ENCODE measurements at regions not wholly inside any gene's neighbourhood (a gene's known extent, or its start where the extent isn't known, plus 50 kb on each side); places are given as distances from the start of the nearest gene placed in this dataset.

DNA sequence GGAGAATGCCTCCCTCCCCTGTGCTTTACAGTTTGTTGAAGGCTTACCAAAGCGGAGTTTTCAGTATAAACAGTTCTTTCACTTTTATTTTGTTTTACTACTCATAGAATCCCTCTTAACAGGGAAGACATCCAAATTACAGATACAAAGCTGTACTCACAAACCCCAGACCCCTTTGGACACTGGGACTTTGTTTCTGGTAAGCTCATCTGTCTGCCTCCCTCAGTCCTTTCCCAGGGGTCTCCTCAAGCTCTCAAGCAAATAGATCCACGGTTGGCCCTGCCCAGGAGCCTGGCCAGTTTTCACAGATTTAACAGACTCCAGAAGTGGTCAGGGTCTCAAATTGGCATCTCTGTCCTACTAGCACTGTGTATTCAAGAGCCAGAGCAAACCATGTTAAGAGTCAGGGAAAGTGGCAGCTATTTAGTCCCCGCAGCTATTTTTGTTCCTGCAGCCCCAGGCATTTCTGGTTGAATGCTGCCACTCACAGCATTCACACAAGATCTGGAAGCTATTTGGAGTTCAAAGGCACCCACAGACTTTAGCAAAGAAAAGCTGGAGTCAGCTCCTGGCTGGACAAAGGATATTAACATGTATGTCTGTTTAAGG, 54.2 kb downstream of the TMEM100 start:
- peaks cover 0 to 4% (median 0%) of the 10 kb centered on the region in 6 donors for H3K9me3 Mint-ChIP-seq
- DNase-seq: no peak
- H3K4me1 Mint-ChIP-seq: no peaks in the 10 kb centered on the region
- no peak overlapping the region for H3K4me3 Mint-ChIP-seq
- H3K36me3 Mint-ChIP-seq: no peaks in the 10 kb centered on the region
- H3K27ac Mint-ChIP-seq: no peak overlapping the region
- peaks cover 3 to 14% (median 5%) of the 10 kb centered on the region in 3 donors for H3K27me3 Mint-ChIP-seq (ENCODE audit: low read depth in 3 of 3)

DNA sequence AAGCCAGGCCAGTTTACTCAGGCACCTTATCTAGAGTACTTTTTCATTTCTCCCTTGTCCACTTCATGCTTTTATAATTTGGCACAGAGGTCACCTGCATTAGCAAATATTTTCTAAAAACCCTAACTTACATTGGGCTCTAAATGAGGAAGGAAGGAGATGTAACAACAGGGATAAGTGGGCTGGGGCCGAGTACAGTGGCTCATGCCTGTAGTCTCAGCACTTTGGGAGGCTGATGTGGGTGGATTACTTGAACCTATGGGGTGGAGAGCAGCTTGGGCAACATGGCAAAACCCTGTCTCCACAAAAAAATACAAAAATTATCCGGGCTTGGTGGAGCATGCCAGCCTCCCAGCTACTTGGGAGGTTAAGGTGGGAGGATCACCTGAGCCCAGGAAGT, 55.9 kb downstream of the TMEM100 start:
- DNase-seq: no peak
- no peaks in the 10 kb centered on the region for H3K36me3 Mint-ChIP-seq
- H3K9me3 Mint-ChIP-seq: peaks cover 0 to 2% (median 0%) of the 10 kb centered on the region in 6 donors
- no peak overlapping the region for H3K4me3 Mint-ChIP-seq
- H3K27ac Mint-ChIP-seq: no peak overlapping the region
- peaks cover 3 to 17% (median 5%) of the 10 kb centered on the region in 3 donors for H3K27me3 Mint-ChIP-seq (ENCODE audit: low read depth in 3 of 3)
- H3K4me1 Mint-ChIP-seq: no peaks in the 10 kb centered on the region

DNA sequence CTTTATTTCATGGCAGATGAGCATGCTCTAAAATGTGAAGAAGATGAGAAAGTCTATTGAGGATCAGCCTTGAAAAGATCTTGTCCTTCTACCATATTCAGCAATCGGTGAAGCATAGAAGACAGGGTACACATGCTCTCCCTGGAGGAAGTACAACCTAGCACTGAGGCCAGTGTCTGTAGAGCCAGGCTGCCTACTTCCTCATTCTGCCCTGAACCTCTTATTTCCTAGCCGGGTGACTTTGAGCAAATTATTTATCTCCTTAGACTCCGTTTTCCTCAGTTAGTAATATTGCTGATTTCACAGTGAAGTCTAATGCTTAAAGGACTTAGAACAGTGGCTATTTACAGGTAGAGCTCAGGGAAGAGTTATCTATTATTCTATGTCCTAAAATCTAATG, 58.4 kb downstream of the TMEM100 start:
- Mint-ChIP-seq H3K27me3 (ENCODE audit: low read depth in 3 of 3) (peaks cover 3 to 6% (median 6%) of the 10 kb centered on the region in 3 donors), H3K9me3 (peaks cover 0 to 2% (median 0%) of the 10 kb centered on the region in 6 donors), H3K27ac (no peak overlapping the region), H3K36me3 (no peaks in the 10 kb centered on the region), H3K4me3 (no peak overlapping the region), H3K4me1 (no peaks in the 10 kb centered on the region)
- DNase-seq: no peak

DNA sequence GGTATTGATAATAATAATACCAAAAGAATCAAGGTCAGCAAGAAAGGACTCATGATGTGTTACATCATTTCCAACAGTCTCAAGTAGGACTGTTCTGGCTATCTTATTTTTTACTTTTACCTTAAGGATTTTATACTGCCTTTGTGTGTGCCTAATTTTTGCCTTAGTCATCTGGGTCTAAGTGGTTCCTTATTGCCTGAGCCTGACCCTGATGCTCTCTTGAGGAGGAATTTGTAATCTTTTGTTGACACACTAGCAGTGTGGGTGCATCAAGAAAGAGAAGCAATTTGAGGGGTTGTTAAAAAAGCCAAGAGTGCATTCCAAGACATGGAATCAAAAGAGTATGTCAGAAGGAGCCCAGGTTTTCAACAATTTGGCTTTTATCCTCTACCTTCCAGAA, 59.3 kb downstream of the TMEM100 start:
- H3K27ac Mint-ChIP-seq: no peak overlapping the region
- no peaks in the 10 kb centered on the region for H3K36me3 Mint-ChIP-seq
- H3K27me3 Mint-ChIP-seq (ENCODE audit: low read depth in 3 of 3): peaks cover 3 to 6% (median 6%) of the 10 kb centered on the region in 3 donors
- no peaks in the 10 kb centered on the region for H3K4me1 Mint-ChIP-seq
- H3K4me3 Mint-ChIP-seq: no peak overlapping the region
- H3K9me3 Mint-ChIP-seq: peaks cover 0 to 2% (median 0%) of the 10 kb centered on the region in 6 donors
- no peak for DNase-seq

DNA sequence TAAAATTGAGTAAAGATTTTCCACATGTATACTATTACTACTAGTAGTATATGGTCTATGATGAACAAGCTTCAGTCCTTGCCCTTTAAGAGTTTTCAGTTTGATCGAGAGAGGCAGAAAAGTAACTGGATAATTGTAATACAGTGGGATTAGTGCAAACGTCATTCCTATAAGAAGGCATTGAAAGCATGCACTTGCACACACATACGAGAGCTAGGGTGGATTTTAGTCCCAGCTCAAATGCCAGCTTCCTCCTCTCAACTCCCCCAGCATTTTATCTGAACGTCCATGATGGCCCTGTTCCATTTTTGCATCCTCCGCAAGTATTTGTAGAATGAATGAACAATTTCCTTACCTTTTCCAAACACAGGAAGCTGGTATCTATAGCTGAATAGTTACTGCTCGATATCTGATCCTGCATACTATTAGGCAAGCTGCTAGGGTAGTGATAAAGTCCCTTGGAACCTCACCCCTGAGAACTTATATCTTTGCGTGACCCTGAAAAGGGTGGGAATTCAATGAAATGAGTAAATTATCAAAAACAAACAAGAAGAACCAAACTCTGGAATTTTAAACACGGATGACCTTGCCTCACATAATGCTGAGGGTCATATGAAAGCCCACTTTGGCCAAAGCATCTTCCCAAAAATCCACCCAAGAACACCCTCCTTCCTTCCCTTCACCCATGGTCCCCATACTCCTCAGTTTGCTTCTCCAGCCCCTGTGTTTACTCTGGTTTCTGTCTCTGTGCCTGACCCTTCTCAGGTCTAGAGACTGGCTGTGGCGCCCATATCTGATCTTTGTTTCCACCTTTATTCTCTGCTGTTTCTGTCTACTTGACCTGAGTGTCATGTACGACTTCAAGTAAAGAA, 60.5 kb downstream of the TMEM100 start:
- Mint-ChIP-seq H3K27me3 (ENCODE audit: low read depth in 3 of 3) (peaks cover 1 to 6% (median 4%) of the 10 kb centered on the region in 3 donors), H3K4me3 (no peak overlapping the region), H3K9me3 (peaks cover 0 to 2% (median 0%) of the 10 kb centered on the region in 6 donors), H3K27ac (no peak overlapping the region), H3K36me3 (no peaks in the 10 kb centered on the region), H3K4me1 (no peaks in the 10 kb centered on the region)
- no peak for DNase-seq

DNA sequence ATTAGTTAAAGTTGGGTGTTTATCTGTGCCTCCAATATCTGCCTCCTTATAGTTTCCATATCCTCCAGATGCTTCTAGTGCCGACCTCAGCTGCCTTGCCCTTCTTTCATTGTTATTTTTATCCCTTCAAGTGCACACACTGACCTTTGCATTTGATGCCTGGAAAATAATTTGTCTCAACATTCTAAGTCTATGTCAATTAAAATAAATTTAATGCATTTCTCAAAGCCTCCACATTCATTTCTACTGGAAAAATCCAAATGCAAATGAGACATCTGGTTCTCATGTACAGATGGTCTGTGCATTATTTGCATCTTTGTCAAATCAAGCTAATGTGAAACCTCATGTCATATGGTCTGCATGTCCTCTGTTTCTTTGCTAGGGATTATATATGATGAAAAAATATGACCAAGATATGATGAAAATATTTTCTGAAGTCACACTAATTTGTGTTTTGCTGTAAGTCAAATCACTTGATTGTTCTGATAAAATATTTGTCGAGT, 61.4 kb downstream of the TMEM100 start:
- no peaks in the 10 kb centered on the region for H3K36me3 Mint-ChIP-seq
- H3K9me3 Mint-ChIP-seq: peaks cover 0 to 2% (median 0%) of the 10 kb centered on the region in 6 donors
- H3K27ac Mint-ChIP-seq: no peak overlapping the region
- H3K27me3 Mint-ChIP-seq (ENCODE audit: low read depth in 3 of 3): peaks cover 0 to 6% (median 4%) of the 10 kb centered on the region in 3 donors
- no peak for DNase-seq
- no peaks in the 10 kb centered on the region for H3K4me1 Mint-ChIP-seq
- no peak overlapping the region for H3K4me3 Mint-ChIP-seq

DNA sequence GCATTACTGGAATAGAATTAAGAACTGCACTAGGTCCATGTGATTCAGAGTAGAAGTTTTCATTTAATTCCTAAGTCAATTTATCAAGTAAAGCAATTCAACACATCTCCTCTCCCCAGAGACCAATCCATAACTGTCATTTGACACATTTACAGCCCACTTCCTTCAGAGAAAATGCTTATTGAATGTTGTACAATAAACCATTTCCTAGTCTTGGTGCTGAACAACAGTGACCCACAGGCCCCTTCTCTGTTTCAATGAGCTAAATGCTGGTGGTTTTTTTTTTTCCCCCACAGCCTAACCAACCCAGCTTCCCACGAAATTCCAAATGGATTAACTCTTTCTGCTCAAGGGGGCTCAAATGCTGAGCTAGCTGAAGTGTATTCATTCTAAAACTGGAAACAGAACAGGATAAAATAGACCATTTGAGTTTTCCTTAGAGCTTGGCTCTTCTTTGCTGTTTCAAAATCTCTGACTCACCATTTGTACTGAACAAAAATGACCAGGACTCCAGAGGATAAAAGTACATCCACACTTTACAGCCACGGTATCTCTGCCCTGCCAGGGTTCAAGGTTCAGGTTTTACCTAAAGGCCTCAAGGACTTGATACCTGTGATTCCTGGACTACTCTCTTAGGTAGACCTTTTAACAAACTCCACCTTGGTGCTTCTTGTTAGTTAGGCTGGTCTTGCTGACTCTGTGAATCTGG, 62.3 kb downstream of the TMEM100 start:
- no peak overlapping the region for H3K4me3 Mint-ChIP-seq
- DNase-seq: no peak
- H3K27ac Mint-ChIP-seq: no peak overlapping the region
- no peaks in the 10 kb centered on the region for H3K4me1 Mint-ChIP-seq
- H3K27me3 Mint-ChIP-seq (ENCODE audit: low read depth in 3 of 3): peaks cover 0 to 6% (median 4%) of the 10 kb centered on the region in 3 donors
- no peaks in the 10 kb centered on the region for H3K36me3 Mint-ChIP-seq
- no peaks in the 10 kb centered on the region for H3K9me3 Mint-ChIP-seq

DNA sequence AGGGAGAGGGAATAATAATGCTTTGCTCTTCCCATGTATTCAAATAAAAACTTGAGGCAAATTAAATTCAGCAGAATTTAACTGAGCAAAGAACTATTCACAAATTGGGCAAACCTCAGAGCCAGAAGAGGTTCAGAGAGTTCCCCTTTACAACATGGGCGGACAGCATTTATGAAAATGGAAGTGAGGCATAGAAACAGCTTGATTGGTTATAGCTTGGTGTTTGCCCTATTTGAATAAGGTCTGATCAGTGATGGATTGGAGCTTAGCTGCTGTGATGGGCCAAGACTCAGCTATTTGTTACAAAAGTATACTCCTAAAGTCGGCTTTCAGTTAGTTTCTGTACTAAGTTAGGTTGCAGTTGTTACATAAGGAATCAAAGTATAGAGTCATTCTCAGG, 63.0 kb downstream of the TMEM100 start:
- no peak overlapping the region for H3K4me3 Mint-ChIP-seq
- no peak overlapping the region for H3K27ac Mint-ChIP-seq
- H3K9me3 Mint-ChIP-seq: no peaks in the 10 kb centered on the region
- no peaks in the 10 kb centered on the region for H3K4me1 Mint-ChIP-seq
- peaks cover 0 to 6% (median 6%) of the 10 kb centered on the region in 3 donors for H3K27me3 Mint-ChIP-seq (ENCODE audit: low read depth in 3 of 3)
- no peaks in the 10 kb centered on the region for H3K36me3 Mint-ChIP-seq
- DNase-seq: no peak

DNA sequence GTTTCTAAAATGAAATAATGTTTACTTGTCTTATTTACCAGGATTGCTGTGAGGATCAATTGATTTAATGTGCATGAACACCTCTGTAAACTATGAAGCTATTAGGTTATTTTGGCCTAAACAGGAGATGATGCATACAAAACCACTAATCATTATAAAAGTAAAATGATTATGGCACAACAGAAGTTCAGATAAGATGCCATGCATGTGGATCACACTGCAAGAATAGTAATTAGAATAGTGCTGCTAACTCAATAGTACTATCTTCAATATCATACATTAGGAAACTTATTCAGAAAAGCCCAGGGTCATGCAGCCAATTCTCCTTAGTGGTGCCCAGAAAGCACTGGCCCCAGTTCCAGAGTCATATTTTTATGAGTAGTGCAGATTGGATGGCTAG, 66.9 kb downstream of the TMEM100 start:
- H3K27ac Mint-ChIP-seq: no peak overlapping the region
- no peak for DNase-seq
- no peaks in the 10 kb centered on the region for H3K4me1 Mint-ChIP-seq
- no peaks in the 10 kb centered on the region for H3K9me3 Mint-ChIP-seq
- no peak overlapping the region for H3K4me3 Mint-ChIP-seq
- no peaks in the 10 kb centered on the region for H3K36me3 Mint-ChIP-seq
- H3K27me3 Mint-ChIP-seq (ENCODE audit: low read depth in 3 of 3): peaks cover 2 to 3% (median 3%) of the 10 kb centered on the region in 3 donors

DNA sequence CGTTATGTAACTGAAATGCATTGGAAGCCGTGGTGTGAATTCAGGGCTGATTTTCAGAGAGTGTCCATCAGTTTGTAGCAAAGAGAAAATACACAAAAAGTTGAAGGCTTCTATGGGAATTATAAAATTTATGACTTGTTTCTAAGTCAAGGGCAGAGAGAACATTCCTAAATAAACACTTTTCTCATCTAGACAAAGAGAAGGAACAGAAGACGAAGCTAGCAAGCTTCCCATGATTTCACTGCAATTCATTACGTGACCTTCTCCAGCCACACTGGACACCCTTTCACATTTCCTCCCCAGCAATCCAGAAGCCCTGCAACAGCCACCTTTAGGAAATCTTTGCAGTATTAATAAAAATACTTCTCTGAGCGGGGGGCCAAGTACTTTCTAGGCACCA, 67.8 kb downstream of the TMEM100 start:
- H3K4me1 Mint-ChIP-seq: no peaks in the 10 kb centered on the region
- no peaks in the 10 kb centered on the region for H3K9me3 Mint-ChIP-seq
- no peak overlapping the region for H3K4me3 Mint-ChIP-seq
- no peak overlapping the region for H3K27ac Mint-ChIP-seq
- no peaks in the 10 kb centered on the region for H3K36me3 Mint-ChIP-seq
- no peak for DNase-seq
- H3K27me3 Mint-ChIP-seq (ENCODE audit: low read depth in 3 of 3): peaks cover 0 to 3% (median 2%) of the 10 kb centered on the region in 3 donors

DNA sequence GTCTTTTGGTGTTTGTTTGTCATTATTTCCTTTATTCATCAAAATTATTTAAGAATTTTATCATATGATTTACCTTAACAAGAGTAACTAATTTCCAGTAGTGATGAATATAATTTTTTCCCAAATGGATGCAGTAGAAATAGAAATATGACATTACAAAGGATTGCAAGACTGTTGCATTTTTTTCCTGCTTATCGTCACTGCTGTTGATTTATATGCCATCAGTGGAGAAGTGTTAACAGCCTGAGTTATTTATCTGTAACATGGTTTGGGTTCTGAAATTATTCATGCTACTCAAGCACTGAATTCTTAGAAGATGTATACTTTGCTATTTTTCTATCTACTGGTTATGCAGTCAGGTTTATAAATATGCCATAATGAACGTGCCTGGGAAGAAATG, 68.6 kb downstream of the TMEM100 start:
- Mint-ChIP-seq H3K27ac (no peak overlapping the region), H3K36me3 (no peaks in the 10 kb centered on the region), H3K9me3 (no peaks in the 10 kb centered on the region), H3K27me3 (ENCODE audit: low read depth in 3 of 3) (peaks cover 0 to 3% (median 2%) of the 10 kb centered on the region in 3 donors), H3K4me3 (no peak overlapping the region), H3K4me1 (no peaks in the 10 kb centered on the region)
- no peak for DNase-seq

DNA sequence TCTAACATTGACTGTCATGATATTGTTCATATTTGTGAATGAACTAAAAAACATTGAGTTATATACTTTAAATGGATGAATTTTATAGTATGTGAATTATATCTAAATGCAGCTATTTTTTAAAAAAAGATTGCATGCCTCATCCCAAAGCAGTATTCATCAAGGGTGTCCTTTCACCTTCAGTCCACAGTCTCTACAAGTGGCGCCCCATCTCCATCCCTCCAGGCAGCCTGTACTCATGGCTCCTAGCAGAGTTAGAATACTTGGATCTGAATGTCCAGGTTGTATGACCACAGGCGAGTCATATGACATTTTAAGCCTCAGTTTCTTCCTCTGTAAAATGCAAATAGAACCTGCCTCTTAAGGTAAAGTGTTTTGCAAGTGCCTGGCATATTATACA, 69.8 kb downstream of the TMEM100 start:
- no peak for DNase-seq
- H3K27me3 Mint-ChIP-seq (ENCODE audit: low read depth in 3 of 3): peaks cover 2 to 3% (median 3%) of the 10 kb centered on the region in 3 donors
- no peaks in the 10 kb centered on the region for H3K9me3 Mint-ChIP-seq
- no peaks in the 10 kb centered on the region for H3K36me3 Mint-ChIP-seq
- no peaks in the 10 kb centered on the region for H3K4me1 Mint-ChIP-seq
- no peak overlapping the region for H3K27ac Mint-ChIP-seq
- no peak overlapping the region for H3K4me3 Mint-ChIP-seq

DNA sequence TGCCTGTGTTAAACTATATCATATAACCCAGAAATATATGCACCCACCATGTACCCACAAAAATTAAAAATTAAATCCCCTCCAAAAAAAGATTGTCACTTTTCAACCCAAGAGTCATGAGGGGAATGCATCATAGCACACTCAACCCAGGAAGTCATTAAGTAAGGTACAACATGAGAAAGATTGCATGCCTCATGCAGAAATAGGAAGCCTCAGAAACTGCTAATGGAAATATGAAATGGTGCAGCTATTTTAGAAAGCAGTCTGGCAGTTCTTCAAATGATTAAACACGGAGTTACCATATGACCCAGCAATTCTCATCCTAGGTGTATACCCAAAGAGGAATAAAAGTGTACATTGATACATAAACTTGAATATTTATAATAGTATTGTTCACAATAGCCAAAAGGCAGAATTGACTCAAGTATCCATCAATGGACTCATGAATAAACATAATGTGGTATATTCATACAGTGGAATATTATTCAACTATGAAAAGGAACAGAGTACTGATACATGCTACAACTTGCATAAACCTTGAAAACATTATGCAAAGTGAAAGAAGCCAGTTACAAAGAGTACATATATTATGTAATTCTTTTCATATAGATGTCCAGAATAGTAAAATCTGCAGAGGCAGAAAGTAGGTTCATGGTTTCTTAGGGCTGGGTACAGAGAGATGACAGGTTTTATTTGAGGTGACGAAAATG, 70.4 kb downstream of the TMEM100 start:
- Mint-ChIP-seq H3K27ac (no peak overlapping the region), H3K9me3 (peaks cover 0 to 1% (median 0%) of the 10 kb centered on the region in 6 donors), H3K4me3 (no peak overlapping the region), H3K27me3 (ENCODE audit: low read depth in 3 of 3) (peaks cover 2 to 6% (median 3%) of the 10 kb centered on the region in 3 donors), H3K36me3 (no peaks in the 10 kb centered on the region), H3K4me1 (no peaks in the 10 kb centered on the region)
- DNase-seq: no peak
